ENCODE measurements at regions not wholly inside any gene's neighbourhood (a gene's known extent, or its start where the extent isn't known, plus 50 kb on each side); places are given as distances from the start of the nearest gene placed in this dataset.
A peak's percentile ranks its signal among the peaks of the same experiment; 100 is the strongest.

GRCh38 chr2:12795851-12796250, 79.1 kb downstream of the TRIB2 start:
- H3K4me3 ChIP-seq (ENCODE audit: control insufficient read depth, low read depth, low read length): no peak overlapping the region
- TF ChIP-seq CTCF (conservative IDR thresholded peaks at IDR 0.05; ENCODE audit: control insufficient read depth, insufficient read depth, low read depth, low read length): no peak
- DNase-seq (ENCODE audit: low read depth): no peak

GRCh38 chr2:12796657-12797056, 79.9 kb downstream of the TRIB2 start:
- DNase-seq (ENCODE audit: low read depth): no peak
- no peak overlapping the region for H3K4me3 ChIP-seq (ENCODE audit: control insufficient read depth, low read depth, low read length)
- no peak for TF ChIP-seq CTCF (conservative IDR thresholded peaks at IDR 0.05; ENCODE audit: control insufficient read depth, insufficient read depth, low read depth, low read length)

- H3K4me3 ChIP-seq (ENCODE audit: control insufficient read depth, low read depth, low read length): no peak overlapping the region
- DNase-seq (ENCODE audit: low read depth): peak; percentile 85
- no peak for TF ChIP-seq CTCF (conservative IDR thresholded peaks at IDR 0.05; ENCODE audit: control insufficient read depth, insufficient read depth, low read depth, low read length)
Measured at GRCh38 chr2:12797815-12798214, 81.1 kb downstream of the TRIB2 start.

- H3K4me3 ChIP-seq (ENCODE audit: control insufficient read depth, low read depth, low read length): no peak overlapping the region
- TF ChIP-seq CTCF (conservative IDR thresholded peaks at IDR 0.05; ENCODE audit: control insufficient read depth, insufficient read depth, low read depth, low read length): no peak
Measured at GRCh38 chr2:12803607-12804006, 86.9 kb downstream of the TRIB2 start.

GRCh38 chr2:12804091-12804856, 87.5 kb downstream of the TRIB2 start:
- H3K4me3 ChIP-seq (ENCODE audit: control insufficient read depth, low read depth, low read length): no peak overlapping the region
- no peak for DNase-seq (ENCODE audit: low read depth)
- TF ChIP-seq CTCF (conservative IDR thresholded peaks at IDR 0.05; ENCODE audit: control insufficient read depth, insufficient read depth, low read depth, low read length): peak; percentile 19

More at GRCh38 chr2:12803607-12804006, 86.9 kb downstream of the TRIB2 start:
- peak; percentile 69 for DNase-seq (ENCODE audit: low read depth)

GRCh38 chr2:12805033-12805432, 88.3 kb downstream of the TRIB2 start:
- no peak for DNase-seq (ENCODE audit: low read depth)
- H3K4me3 ChIP-seq (ENCODE audit: control insufficient read depth, low read depth, low read length): no peak overlapping the region
- TF ChIP-seq CTCF (conservative IDR thresholded peaks at IDR 0.05; ENCODE audit: control insufficient read depth, insufficient read depth, low read depth, low read length): no peak

Data from fibroblast of mammary gland (primary cell).